ENCODE measurements at regions not wholly inside any gene's neighbourhood (a gene's known extent, or its start where the extent isn't known, plus 50 kb on each side); places are given as distances from the start of the nearest gene placed in this dataset.

- no peak for TF ChIP-seq CTCF (IDR thresholded peaks at IDR 0.05)
Observed at GRCh38 chr14:37870632-37871346, 275.4 kb downstream of the TTC6 start.

- TF ChIP-seq CTCF (IDR thresholded peaks at IDR 0.05) = peak; percentile 87
Observed at GRCh38 chr14:37874429-37875109, 279.1 kb downstream of the TTC6 start.

GRCh38 chr14:37888234-37888633 lies 292.8 kb downstream of the TTC6 start:
- no peak for TF ChIP-seq CTCF (IDR thresholded peaks at IDR 0.05)

- no peak for TF ChIP-seq CTCF (IDR thresholded peaks at IDR 0.05)
Observed at GRCh38 chr14:37889087-37889486, 293.7 kb downstream of the TTC6 start.

GRCh38 chr14:37890095-37890494 lies 294.7 kb downstream of the TTC6 start:
- TF ChIP-seq CTCF (IDR thresholded peaks at IDR 0.05) = peak; percentile 31; the same call in 1 of the 2 replicates

- no peak for TF ChIP-seq CTCF (IDR thresholded peaks at IDR 0.05)
Observed at GRCh38 chr14:37894463-37894862, 299.0 kb downstream of the TTC6 start.

- TF ChIP-seq CTCF (IDR thresholded peaks at IDR 0.05) = no peak
Observed at GRCh38 chr14:37899365-37899764, 303.9 kb downstream of the TTC6 start.

All from LNCAP (cell line).